WI38 (cell line): ENCODE measurements at regions not wholly inside any gene's neighbourhood (a gene's known extent, or its start where the extent isn't known, plus 50 kb on each side); places are given as distances from the start of the nearest gene placed in this dataset.

Source experiments
- H3K4me3 ChIP-seq: 2 replicates; pipeline ENCODE4 v1.5.1; 2011; ENCODE audit warnings: low read depth, mild to moderate bottlenecking, control low read depth, low read length
- CTCF ChIP-seq: IDR thresholded peaks from 2 replicates; pipeline ENCODE4 v1.5.1; 2012; ENCODE audit warnings: low read depth, mild to moderate bottlenecking, control low read depth, low read length

- no peak overlapping the region for H3K4me3 ChIP-seq
- no peak for TF ChIP-seq CTCF
These were observed 337.4 kb downstream of the MIAT start for GRCh38 chr22:26994801-26995200.

- no peak overlapping the region for H3K4me3 ChIP-seq
- no peak for TF ChIP-seq CTCF
These were observed 337.8 kb downstream of the MIAT start for GRCh38 chr22:26995235-26995634.

GRCh38 chr22:26996154-26996553 lies 338.8 kb downstream of the MIAT start:
- H3K4me3 ChIP-seq, result no peak overlapping the region
- no peak for TF ChIP-seq CTCF

GRCh38 chr22:26998129-26998528 lies 340.7 kb downstream of the MIAT start:
- TF ChIP-seq CTCF, result no peak
- H3K4me3 ChIP-seq, result no peak overlapping the region

GRCh38 chr22:26998716-26999115 lies 341.3 kb downstream of the MIAT start:
- no peak for TF ChIP-seq CTCF
- no peak overlapping the region for H3K4me3 ChIP-seq

GRCh38 chr22:27003297-27003696 lies 345.9 kb downstream of the MIAT start:
- no peak for TF ChIP-seq CTCF

GRCh38 chr22:27004434-27004833 lies 347.0 kb downstream of the MIAT start:
- H3K4me3 ChIP-seq, result no peak overlapping the region
- TF ChIP-seq CTCF, result no peak

More at GRCh38 chr22:27003297-27003696, 345.9 kb downstream of the MIAT start:
- no peak overlapping the region for H3K4me3 ChIP-seq
